ENCODE measurements at regions not wholly inside any gene's neighbourhood (a gene's known extent, or its start where the extent isn't known, plus 50 kb on each side); places are given as distances from the start of the nearest gene placed in this dataset.

GRCh38 chr7:156118248-156118645, 306.0 kb upstream of the SHH start:
- Histone ChIP-seq H3K9ac (ENCODE audit: low read depth, low read length, poor library complexity) (no peak overlapping the region), H4K8ac (ENCODE audit: low read depth, low read length) (no peak overlapping the region), H3K4ac (ENCODE audit: low read length) (no peak overlapping the region), H3K27me3 (ENCODE audit: control insufficient read depth in 3 of 3, insufficient read depth in 3 of 3, low read depth in 1 of 3, low read length in 3 of 3) (peaks cover 0 to 4% (median 0%) of the 10 kb centered on the region in 3 experiments), H2BK120ac (ENCODE audit: low read depth, low read length) (no peak overlapping the region), H4K91ac (ENCODE audit: low read depth, low read length, poor library complexity) (no peak overlapping the region), H3K36me3 (replicated peaks in 1 of 2; ENCODE audit: control insufficient read depth in 2 of 2, insufficient read depth in 2 of 2, low read length in 2 of 2) (no peaks in the 10 kb centered on the region), H2BK5ac (ENCODE audit: low read length) (no peak overlapping the region), H3K23ac (ENCODE audit: low read depth, low read length, poor library complexity) (no peak overlapping the region), H3K79me1 (ENCODE audit: low read depth, low read length) (no peaks in the 10 kb centered on the region), H3K9me3 (replicated peaks in 1 of 2; ENCODE audit: control insufficient read depth in 2 of 2, insufficient read depth in 1 of 2, low read depth in 1 of 2, low read length in 2 of 2) (no peaks in the 10 kb centered on the region), H3K4me2 (ENCODE audit: insufficient read depth, low read length, poor library complexity, severe bottlenecking) (no peak overlapping the region), H2AFZ (ENCODE audit: low read length) (no peak overlapping the region), H3K18ac (ENCODE audit: low read length) (no peak overlapping the region), H3K27ac (replicated peaks; ENCODE audit: low read length) (no peak overlapping the region), H3K4me1 (ENCODE audit: control insufficient read depth in 2 of 2, insufficient read depth in 1 of 2, low read depth in 1 of 2, low read length in 2 of 2) (no peaks in the 10 kb centered on the region), H2BK15ac (ENCODE audit: low read length) (no peak overlapping the region), H2BK12ac (ENCODE audit: low read length) (no peak overlapping the region), H2AK5ac (ENCODE audit: low read depth, low read length) (no peak overlapping the region), H3K14ac (ENCODE audit: low read length) (no peak overlapping the region), H3K4me3 (ENCODE audit: low read length in 2 of 2) (no peak overlapping the region)
- no CpG with 5 or more reads among the region's 6 CpGs for WGBS, 2 donors (ENCODE audit: extremely low coverage in 2 of 2, insufficient read length in 2 of 2, insufficient replicate concordance in 1 of 2)
- DNase-seq (ENCODE audit: low spot score): no peak

- no peak overlapping the region for H3K4me2 ChIP-seq (ENCODE audit: insufficient read depth, low read length, poor library complexity, severe bottlenecking)
- no peak overlapping the region for H3K27ac ChIP-seq (replicated peaks; ENCODE audit: low read length)
- WGBS, 2 donors (ENCODE audit: extremely low coverage in 2 of 2, insufficient read length in 2 of 2, insufficient replicate concordance in 1 of 2): no CpG with 5 or more reads among the region's 8 CpGs
Measured at GRCh38 chr7:156117542-156118247, 305.4 kb upstream of the SHH start.

DNA sequence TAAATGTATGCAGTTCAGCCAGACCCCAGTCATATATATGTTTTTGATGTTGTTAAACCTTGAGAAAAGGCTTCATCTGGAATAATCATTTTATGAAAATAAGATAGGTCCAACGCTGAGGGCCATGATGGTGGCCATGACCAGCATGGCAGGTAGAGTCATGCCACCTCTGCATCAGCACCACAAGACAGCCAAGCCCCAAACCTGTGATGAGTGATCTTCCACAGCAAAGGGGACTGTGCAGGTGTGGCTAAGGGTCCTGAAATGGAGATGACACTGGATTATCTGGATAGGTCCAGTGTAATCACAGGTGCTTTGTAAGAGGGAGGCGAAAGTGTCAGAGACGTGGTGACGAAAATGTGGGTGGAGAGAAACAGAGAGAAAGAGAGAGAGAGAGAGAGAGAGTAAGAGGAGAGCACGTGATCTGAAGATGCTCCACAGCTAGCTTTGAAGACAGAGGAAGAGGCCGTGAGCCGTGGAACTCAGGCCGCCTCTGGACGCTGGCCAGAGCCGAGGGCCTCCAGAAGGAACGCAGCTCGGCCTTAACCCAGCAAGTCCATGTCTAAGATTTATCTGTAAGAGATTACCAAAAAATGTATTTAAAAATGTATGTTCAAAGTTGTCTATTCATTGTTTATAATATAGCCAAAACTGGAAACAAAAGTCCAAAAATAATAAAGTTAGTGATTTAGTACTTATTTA, 304.4 kb upstream of the SHH start:
- DNase-seq (ENCODE audit: low spot score): no peak
- no CpG with 5 or more reads among the region's 12 CpGs for WGBS, 2 donors (ENCODE audit: extremely low coverage in 2 of 2, insufficient read length in 2 of 2, insufficient replicate concordance in 1 of 2)

More at GRCh38 chr7:156117542-156118247, 305.4 kb upstream of the SHH start:
- Histone ChIP-seq H3K9me3 (replicated peaks in 1 of 2; ENCODE audit: control insufficient read depth in 2 of 2, insufficient read depth in 1 of 2, low read depth in 1 of 2, low read length in 2 of 2) (no peaks in the 10 kb centered on the region), H2AFZ (ENCODE audit: low read length) (no peak overlapping the region), H3K27me3 (ENCODE audit: control insufficient read depth in 3 of 3, insufficient read depth in 3 of 3, low read depth in 1 of 3, low read length in 3 of 3) (peaks cover 0 to 4% (median 0%) of the 10 kb centered on the region in 3 experiments), H2BK5ac (ENCODE audit: low read length) (no peak overlapping the region), H4K91ac (ENCODE audit: low read depth, low read length, poor library complexity) (no peak overlapping the region), H3K79me1 (ENCODE audit: low read depth, low read length) (no peaks in the 10 kb centered on the region), H3K18ac (ENCODE audit: low read length) (no peak overlapping the region), H2BK12ac (ENCODE audit: low read length) (no peak overlapping the region), H3K4ac (ENCODE audit: low read length) (no peak overlapping the region), H3K4me1 (ENCODE audit: control insufficient read depth in 2 of 2, insufficient read depth in 1 of 2, low read depth in 1 of 2, low read length in 2 of 2) (no peaks in the 10 kb centered on the region), H2AK5ac (ENCODE audit: low read depth, low read length) (no peak overlapping the region), H2BK15ac (ENCODE audit: low read length) (no peak overlapping the region), H2BK120ac (ENCODE audit: low read depth, low read length) (no peak overlapping the region), H3K14ac (ENCODE audit: low read length) (no peak overlapping the region), H3K9ac (ENCODE audit: low read depth, low read length, poor library complexity) (no peak overlapping the region), H3K4me3 (ENCODE audit: low read length in 2 of 2) (no peak overlapping the region), H3K23ac (ENCODE audit: low read depth, low read length, poor library complexity) (no peak overlapping the region), H3K36me3 (replicated peaks in 1 of 2; ENCODE audit: control insufficient read depth in 2 of 2, insufficient read depth in 2 of 2, low read length in 2 of 2) (no peaks in the 10 kb centered on the region), H4K8ac (ENCODE audit: low read depth, low read length) (no peak overlapping the region)
- no peak for DNase-seq (ENCODE audit: low spot score)

GRCh38 chr7:156115582-156115981, 303.3 kb upstream of the SHH start:
- peaks cover 0 to 4% (median 0%) of the 10 kb centered on the region in 3 experiments for H3K27me3 ChIP-seq (ENCODE audit: control insufficient read depth in 3 of 3, insufficient read depth in 3 of 3, low read depth in 1 of 3, low read length in 3 of 3)
- H3K9me3 ChIP-seq (replicated peaks in 1 of 2; ENCODE audit: control insufficient read depth in 2 of 2, insufficient read depth in 1 of 2, low read depth in 1 of 2, low read length in 2 of 2): no peaks in the 10 kb centered on the region
- H2BK12ac ChIP-seq (ENCODE audit: low read length): no peak overlapping the region
- no peak overlapping the region for H3K4ac ChIP-seq (ENCODE audit: low read length)
- no peak overlapping the region for H4K8ac ChIP-seq (ENCODE audit: low read depth, low read length)
- WGBS, 2 donors (ENCODE audit: extremely low coverage in 2 of 2, insufficient read length in 2 of 2, insufficient replicate concordance in 1 of 2): no CpG with 5 or more reads among the region's 9 CpGs
- DNase-seq (ENCODE audit: low spot score): no peak
- H2BK15ac ChIP-seq (ENCODE audit: low read length): no peak overlapping the region
- H2AK5ac ChIP-seq (ENCODE audit: low read depth, low read length): no peak overlapping the region
- H3K14ac ChIP-seq (ENCODE audit: low read length): no peak overlapping the region
- no peaks in the 10 kb centered on the region for H3K79me1 ChIP-seq (ENCODE audit: low read depth, low read length)
- H2BK5ac ChIP-seq (ENCODE audit: low read length): no peak overlapping the region
- H3K27ac ChIP-seq (replicated peaks; ENCODE audit: low read length): no peak overlapping the region
- no peak overlapping the region for H3K9ac ChIP-seq (ENCODE audit: low read depth, low read length, poor library complexity)
- no peak overlapping the region for H3K23ac ChIP-seq (ENCODE audit: low read depth, low read length, poor library complexity)
- H4K91ac ChIP-seq (ENCODE audit: low read depth, low read length, poor library complexity): no peak overlapping the region
- H3K36me3 ChIP-seq (replicated peaks in 1 of 2; ENCODE audit: control insufficient read depth in 2 of 2, insufficient read depth in 2 of 2, low read length in 2 of 2): no peaks in the 10 kb centered on the region
- H3K18ac ChIP-seq (ENCODE audit: low read length): no peak overlapping the region
- no peak overlapping the region for H2AFZ ChIP-seq (ENCODE audit: low read length)
- no peaks in the 10 kb centered on the region for H3K4me1 ChIP-seq (ENCODE audit: control insufficient read depth in 2 of 2, insufficient read depth in 1 of 2, low read depth in 1 of 2, low read length in 2 of 2)
- no peak overlapping the region for H2BK120ac ChIP-seq (ENCODE audit: low read depth, low read length)
- no peak overlapping the region for H3K4me3 ChIP-seq (ENCODE audit: low read length in 2 of 2)
- H3K4me2 ChIP-seq (ENCODE audit: insufficient read depth, low read length, poor library complexity, severe bottlenecking): no peak overlapping the region

More for the DNA sequence above, 304.4 kb upstream of the SHH start:
- Histone ChIP-seq H2AK5ac (ENCODE audit: low read depth, low read length) (peak overlapping the region; percentile 17), H3K23ac (ENCODE audit: low read depth, low read length, poor library complexity) (no peak overlapping the region), H3K9me3 (replicated peaks in 1 of 2; ENCODE audit: control insufficient read depth in 2 of 2, insufficient read depth in 1 of 2, low read depth in 1 of 2, low read length in 2 of 2) (no peaks in the 10 kb centered on the region), H3K27me3 (ENCODE audit: control insufficient read depth in 3 of 3, insufficient read depth in 3 of 3, low read depth in 1 of 3, low read length in 3 of 3) (peaks cover 0 to 4% (median 0%) of the 10 kb centered on the region in 3 experiments), H3K36me3 (replicated peaks in 1 of 2; ENCODE audit: control insufficient read depth in 2 of 2, insufficient read depth in 2 of 2, low read length in 2 of 2) (no peaks in the 10 kb centered on the region), H2BK120ac (ENCODE audit: low read depth, low read length) (no peak overlapping the region), H2BK12ac (ENCODE audit: low read length) (no peak overlapping the region), H3K4ac (ENCODE audit: low read length) (no peak overlapping the region), H3K14ac (ENCODE audit: low read length) (no peak overlapping the region), H2AFZ (ENCODE audit: low read length) (no peak overlapping the region), H2BK5ac (ENCODE audit: low read length) (no peak overlapping the region), H3K27ac (replicated peaks; ENCODE audit: low read length) (no peak overlapping the region), H4K8ac (ENCODE audit: low read depth, low read length) (no peak overlapping the region), H2BK15ac (ENCODE audit: low read length) (no peak overlapping the region), H3K79me1 (ENCODE audit: low read depth, low read length) (no peaks in the 10 kb centered on the region), H3K18ac (ENCODE audit: low read length) (no peak overlapping the region), H3K4me2 (ENCODE audit: insufficient read depth, low read length, poor library complexity, severe bottlenecking) (no peak overlapping the region), H3K4me1 (ENCODE audit: control insufficient read depth in 2 of 2, insufficient read depth in 1 of 2, low read depth in 1 of 2, low read length in 2 of 2) (no peaks in the 10 kb centered on the region), H4K91ac (ENCODE audit: low read depth, low read length, poor library complexity) (no peak overlapping the region), H3K9ac (ENCODE audit: low read depth, low read length, poor library complexity) (no peak overlapping the region), H3K4me3 (ENCODE audit: low read length in 2 of 2) (no peak overlapping the region)
